Trophoblast cell (in vitro differentiated cells and primary cell): ENCODE measurements at regions not wholly inside any gene's neighbourhood (a gene's known extent, or its start where the extent isn't known, plus 50 kb on each side); places are given as distances from the start of the nearest gene placed in this dataset.
A peak's percentile ranks its signal among the peaks of the same experiment; 100 is the strongest.

Experiments used
- DNase-seq, 2 donors: peaks; one replicate each; pipeline ENCODE4 v3.0.0-alpha.2; 2016
- H2AFZ ChIP-seq: 2 replicates; pipeline ENCODE4 v1.6.1; 2013; ENCODE audit warnings: low read length, moderate library complexity, mild to moderate bottlenecking; ENCODE audit not compliant: insufficient read depth, poor library complexity
- H2AK5ac ChIP-seq: 2 replicates; pipeline ENCODE4 v1.6.1; 2013; ENCODE audit warnings: mild to moderate bottlenecking, low read length
- H2BK120ac ChIP-seq: 2 replicates; pipeline ENCODE4 v1.6.1; 2013; ENCODE audit warnings: low read length, mild to moderate bottlenecking, moderate library complexity; ENCODE audit not compliant: insufficient read depth, poor library complexity
- H2BK12ac ChIP-seq: 2 replicates; pipeline ENCODE4 v1.6.1; 2013; ENCODE audit warnings: mild to moderate bottlenecking, low read length, moderate library complexity
- H2BK5ac ChIP-seq: 2 replicates; pipeline ENCODE4 v1.6.1; 2013; ENCODE audit warnings: low read length, low read depth, moderate library complexity, mild to moderate bottlenecking; ENCODE audit not compliant: poor library complexity
- H3K14ac ChIP-seq: 2 replicates; pipeline ENCODE4 v1.6.1; 2013; ENCODE audit warnings: mild to moderate bottlenecking, low read length
- H3K18ac ChIP-seq: 2 replicates; pipeline ENCODE4 v1.6.1; 2013; ENCODE audit warnings: mild to moderate bottlenecking, low read length
- H3K23ac ChIP-seq: 2 replicates; pipeline ENCODE4 v1.6.1; 2013; ENCODE audit warnings: low read length
- H3K27ac ChIP-seq: 2 replicates; pipeline ENCODE4 v1.5.1; 2013; ENCODE audit warnings: low read depth, mild to moderate bottlenecking, inconsistent platforms, low read length, moderate library complexity
- H3K27me3 ChIP-seq: 2 replicates; pipeline ENCODE4 v1.6.1; 2013; ENCODE audit warnings: inconsistent platforms, mild to moderate bottlenecking, low read length, moderate library complexity; ENCODE audit not compliant: insufficient read depth
- H3K36me3 ChIP-seq, 2 experiments: 1 replicate in 1 of 2; 2 replicates in 1 of 2; pipeline ENCODE4 v1.6.1; 2013; ENCODE audit warnings: low read length in 2 of 2, mild to moderate bottlenecking in 2 of 2, moderate library complexity in 1 of 2; ENCODE audit not compliant: insufficient read depth in 2 of 2, control insufficient read depth in 1 of 2
- H3K4ac ChIP-seq: 2 replicates; pipeline ENCODE4 v1.6.1; 2013; ENCODE audit warnings: low read depth, mild to moderate bottlenecking, low read length, moderate library complexity
- H3K4me1 ChIP-seq, 2 experiments: 1 replicate in 1 of 2; 2 replicates in 1 of 2; pipeline ENCODE4 v1.6.1; 2013; ENCODE audit warnings: low read length in 2 of 2, mild to moderate bottlenecking in 2 of 2, moderate library complexity in 1 of 2; ENCODE audit not compliant: insufficient read depth in 2 of 2, control insufficient read depth in 1 of 2
- H3K4me2 ChIP-seq: 2 replicates; pipeline ENCODE4 v1.6.1; 2013; ENCODE audit warnings: inconsistent platforms, mild to moderate bottlenecking, low read length, moderate library complexity
- H3K4me3 ChIP-seq: 2 replicates; pipeline ENCODE4 v1.5.1; 2013; ENCODE audit warnings: mild to moderate bottlenecking, low read depth, low read length, inconsistent platforms
- H3K79me1 ChIP-seq: one replicate; pipeline ENCODE4 v1.6.1; 2013; ENCODE audit warnings: low read length
- H3K79me2 ChIP-seq: 2 replicates; pipeline ENCODE4 v1.6.1; 2013; ENCODE audit warnings: low read length, mild to moderate bottlenecking; ENCODE audit not compliant: control insufficient read depth, insufficient read depth, poor library complexity
- H3K9ac ChIP-seq: 2 replicates; pipeline ENCODE4 v1.6.1; 2013; ENCODE audit warnings: mild to moderate bottlenecking, low read length
- H3K9me3 ChIP-seq: 2 replicates; pipeline ENCODE4 v1.6.1; 2013; ENCODE audit warnings: low read depth, mild to moderate bottlenecking, control low read depth, inconsistent platforms, low read length; ENCODE audit not compliant: insufficient read depth
- H4K12ac ChIP-seq: 2 replicates; pipeline ENCODE4 v1.6.1; 2013; ENCODE audit warnings: low read depth, mild to moderate bottlenecking, low read length, moderate library complexity
- H4K8ac ChIP-seq: 2 replicates; pipeline ENCODE4 v1.6.1; 2013; ENCODE audit warnings: low read depth, mild to moderate bottlenecking, low read length, moderate library complexity
- H4K91ac ChIP-seq: one replicate; pipeline ENCODE4 v1.6.1; 2013; ENCODE audit warnings: low read depth, mild to moderate bottlenecking, low read length, moderate library complexity
- WGBS: extraction: QIAGEN DNeasy Blood & Tissue Kit; methylation state at CpG from one replicate; pipeline ENCODE4 v1.1.7; 2013; ENCODE audit warnings: missing lambda C conversion rate; ENCODE audit not compliant: insufficient read length, insufficient coverage; ENCODE audit errors: extremely low coverage; 5-methylcytosine and 5-hydroxymethylcytosine counted together

DNA sequence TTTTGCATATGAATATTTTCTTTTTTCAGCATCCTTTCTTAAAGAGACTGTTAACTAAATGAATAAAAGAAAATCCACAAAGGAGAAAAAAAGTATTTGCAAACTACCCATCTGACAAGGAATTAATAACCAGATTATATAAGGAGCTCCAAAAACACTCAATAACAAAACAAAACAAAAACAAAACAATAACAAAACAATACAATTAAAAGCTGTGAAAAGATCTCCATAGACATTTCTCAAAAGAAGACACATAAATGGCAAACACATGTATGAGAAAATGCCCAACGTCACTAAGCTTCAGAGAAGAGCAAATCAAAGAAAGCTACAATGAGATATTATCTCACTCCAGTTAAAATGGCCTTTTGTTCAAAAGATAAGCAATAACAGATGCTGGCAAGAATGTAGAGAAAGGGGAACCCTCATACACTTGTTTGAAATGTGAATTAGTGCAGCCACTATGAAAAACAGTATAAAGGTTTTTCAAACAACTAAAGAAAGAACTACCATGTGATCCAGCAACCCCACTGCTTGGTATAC is 1310.0 kb upstream of the EYS start:
- no peaks in the 10 kb centered on the region for H3K4me1 ChIP-seq
- H2AFZ ChIP-seq: no peak overlapping the region
- no peak overlapping the region for H2BK12ac ChIP-seq
- H3K9me3 ChIP-seq: no peaks in the 10 kb centered on the region
- no peak overlapping the region for H4K8ac ChIP-seq
- H4K91ac ChIP-seq: no peak overlapping the region
- no peak overlapping the region for H3K27ac ChIP-seq
- no peak overlapping the region for H2AK5ac ChIP-seq
- no peak overlapping the region for H2BK5ac ChIP-seq
- H4K12ac ChIP-seq: no peak overlapping the region
- no peaks in the 10 kb centered on the region for H3K27me3 ChIP-seq
- DNase-seq: no peak
- H2BK120ac ChIP-seq: no peak overlapping the region
- no peaks in the 10 kb centered on the region for H3K36me3 ChIP-seq
- no peaks in the 10 kb centered on the region for H3K79me2 ChIP-seq
- H3K79me1 ChIP-seq: no peaks in the 10 kb centered on the region
- no CpG with 5 or more reads among the region's 1 CpG for WGBS
- H3K23ac ChIP-seq: no peak overlapping the region
- H3K18ac ChIP-seq: no peak overlapping the region
- no peak overlapping the region for H3K9ac ChIP-seq
- H3K4ac ChIP-seq: no peak overlapping the region
- no peak overlapping the region for H3K4me2 ChIP-seq
- H3K14ac ChIP-seq: no peak overlapping the region
- no peak overlapping the region for H3K4me3 ChIP-seq

DNA sequence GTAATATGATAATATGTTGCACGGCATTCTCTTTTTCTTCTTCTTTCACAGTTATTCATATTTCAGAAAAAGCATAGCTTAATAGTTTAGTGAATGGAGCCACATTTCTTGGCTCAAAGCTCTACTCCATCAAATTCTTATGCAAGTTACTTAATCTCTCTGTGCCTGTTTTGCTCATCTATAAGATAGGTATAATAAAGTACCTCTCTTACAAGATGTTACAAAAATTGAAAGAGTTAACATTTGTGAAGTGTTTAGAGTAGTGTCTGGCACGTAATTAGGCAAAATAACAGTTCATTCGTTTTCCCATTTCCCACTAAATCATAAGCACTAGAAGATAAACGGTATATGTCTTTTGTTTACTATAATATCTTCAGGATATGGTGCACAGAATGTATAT is 1304.4 kb upstream of the EYS start:
- no peak overlapping the region for H3K18ac ChIP-seq
- H2AFZ ChIP-seq: no peak overlapping the region
- H3K27ac ChIP-seq: no peak overlapping the region
- H3K4me2 ChIP-seq: no peak overlapping the region
- H3K14ac ChIP-seq: no peak overlapping the region
- H3K4ac ChIP-seq: no peak overlapping the region
- no peak overlapping the region for H2BK12ac ChIP-seq
- H2BK120ac ChIP-seq: no peak overlapping the region
- H3K4me3 ChIP-seq: no peak overlapping the region
- H3K79me1 ChIP-seq: no peaks in the 10 kb centered on the region
- no peaks in the 10 kb centered on the region for H3K79me2 ChIP-seq
- no peaks in the 10 kb centered on the region for H3K27me3 ChIP-seq
- no peak overlapping the region for H2BK5ac ChIP-seq
- no peaks in the 10 kb centered on the region for H3K4me1 ChIP-seq
- no peak overlapping the region for H2AK5ac ChIP-seq
- no peaks in the 10 kb centered on the region for H3K36me3 ChIP-seq
- H4K91ac ChIP-seq: no peak overlapping the region
- H4K8ac ChIP-seq: no peak overlapping the region
- H4K12ac ChIP-seq: no peak overlapping the region
- no CpG with 5 or more reads among the region's 4 CpGs for WGBS
- H3K9ac ChIP-seq: no peak overlapping the region
- H3K23ac ChIP-seq: no peak overlapping the region
- no peaks in the 10 kb centered on the region for H3K9me3 ChIP-seq
- DNase-seq: no peak

DNA sequence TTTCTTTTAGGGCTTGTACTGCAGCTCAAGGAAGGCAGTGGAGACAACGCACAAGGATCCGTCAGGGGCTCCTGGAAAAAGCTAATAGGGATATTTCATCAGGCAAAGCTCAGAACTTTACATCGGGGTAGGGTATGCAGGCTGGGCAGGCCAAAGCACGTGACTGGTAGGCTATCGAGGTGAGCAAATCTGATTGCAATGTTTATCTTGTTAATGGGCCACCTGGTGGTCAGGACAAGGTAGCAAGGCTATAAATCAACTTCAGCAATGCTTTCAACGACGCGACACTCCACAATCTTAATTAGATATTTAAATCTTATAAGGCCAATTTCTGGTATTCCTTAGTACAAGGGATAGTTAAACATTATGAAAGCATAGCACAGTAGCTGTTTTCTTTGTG is 1302.8 kb upstream of the EYS start:
- Histone ChIP-seq H2BK12ac (no peak overlapping the region), H3K9me3 (no peaks in the 10 kb centered on the region), H4K8ac (no peak overlapping the region), H4K12ac (no peak overlapping the region), H3K9ac (no peak overlapping the region), H4K91ac (no peak overlapping the region), H2AFZ (no peak overlapping the region), H3K4me2 (no peak overlapping the region), H2BK5ac (no peak overlapping the region), H3K18ac (no peak overlapping the region), H3K27ac (no peak overlapping the region), H3K79me2 (no peaks in the 10 kb centered on the region), H3K4ac (no peak overlapping the region), H3K23ac (no peak overlapping the region), H2AK5ac (no peak overlapping the region), H3K4me1 (no peaks in the 10 kb centered on the region), H3K14ac (no peak overlapping the region), H3K4me3 (no peak overlapping the region), H3K27me3 (no peaks in the 10 kb centered on the region), H2BK120ac (no peak overlapping the region), H3K36me3 (no peaks in the 10 kb centered on the region), H3K79me1 (no peaks in the 10 kb centered on the region)
- no CpG with 5 or more reads among the region's 8 CpGs for WGBS
- peak in 1 of 2 donors; percentile 18 for DNase-seq

DNA sequence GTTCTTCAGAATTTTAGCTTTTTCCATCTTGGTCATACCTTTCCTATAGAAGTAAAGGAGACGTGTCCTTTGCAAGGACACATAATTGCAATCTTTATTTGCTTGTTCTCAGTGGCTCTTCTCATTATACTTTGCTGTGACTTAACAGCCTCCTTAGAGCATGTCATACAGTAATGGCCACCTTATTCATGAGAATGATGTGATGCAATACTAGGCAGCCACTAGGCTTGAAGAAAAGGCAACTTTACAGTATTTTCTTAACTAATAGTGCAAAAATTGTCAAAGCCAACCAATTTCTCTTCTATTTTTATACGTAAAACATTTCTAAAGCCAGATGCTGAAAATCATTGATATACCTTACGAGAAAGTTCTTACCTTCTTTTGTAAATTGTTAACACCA is 1296.8 kb upstream of the EYS start:
- Histone ChIP-seq H3K23ac (no peak overlapping the region), H3K4me3 (no peak overlapping the region), H3K4ac (no peak overlapping the region), H3K27ac (no peak overlapping the region), H2BK120ac (no peak overlapping the region), H4K8ac (no peak overlapping the region), H3K36me3 (no peaks in the 10 kb centered on the region), H3K79me1 (no peaks in the 10 kb centered on the region), H3K9ac (no peak overlapping the region), H3K9me3 (no peaks in the 10 kb centered on the region), H2BK5ac (no peak overlapping the region), H3K4me2 (no peak overlapping the region), H3K4me1 (no peaks in the 10 kb centered on the region), H4K91ac (no peak overlapping the region), H2AK5ac (no peak overlapping the region), H2BK12ac (no peak overlapping the region), H2AFZ (no peak overlapping the region), H4K12ac (no peak overlapping the region), H3K14ac (no peak overlapping the region), H3K27me3 (no peaks in the 10 kb centered on the region), H3K18ac (no peak overlapping the region), H3K79me2 (no peaks in the 10 kb centered on the region)
- no CpG with 5 or more reads among the region's 3 CpGs for WGBS
- no peak for DNase-seq
